ENCODE measurements at regions not wholly inside any gene's neighbourhood (a gene's known extent, or its start where the extent isn't known, plus 50 kb on each side); places are given as distances from the start of the nearest gene placed in this dataset.

- TF ChIP-seq TOX (CRISPR knock-in tag; IDR thresholded peaks at IDR 0.05; ENCODE audit: borderline replicate concordance): no peak
- TF ChIP-seq PPARA (CRISPR knock-in tag; IDR thresholded peaks at IDR 0.05; ENCODE audit: borderline replicate concordance): no peak
- no peak for TF ChIP-seq ZC3H10 (CRISPR knock-in tag; IDR thresholded peaks at IDR 0.05)
- no peak for TF ChIP-seq ZFP3 (CRISPR knock-in tag; IDR thresholded peaks at IDR 0.05)
- no peak for TF ChIP-seq ZFP30 (CRISPR knock-in tag; IDR thresholded peaks at IDR 0.05)
- no peak for TF ChIP-seq OSR1 (CRISPR knock-in tag; IDR thresholded peaks at IDR 0.05)
- no peak for TF ChIP-seq GLIS3 (CRISPR knock-in tag; IDR thresholded peaks at IDR 0.05)
- no peak for TF ChIP-seq ZNF70 (CRISPR knock-in tag; IDR thresholded peaks at IDR 0.05)
- TF ChIP-seq RARB (CRISPR knock-in tag; IDR thresholded peaks at IDR 0.05): no peak
- no peak for TF ChIP-seq TCF4 (CRISPR knock-in tag; IDR thresholded peaks at IDR 0.05; ENCODE audit: borderline replicate concordance)
- no peak for TF ChIP-seq CSDC2 (CRISPR knock-in tag; IDR thresholded peaks at IDR 0.05)
- TF ChIP-seq PATZ1 (CRISPR knock-in tag; IDR thresholded peaks at IDR 0.05; ENCODE audit: borderline replicate concordance): no peak
- no peak for TF ChIP-seq ESRRG (CRISPR knock-in tag; IDR thresholded peaks at IDR 0.05)
- ATAC-seq: no peak
Measured at GRCh38 chr1:157200451-157200850, 62.3 kb upstream of the ETV3 start.

GRCh38 chr1:157199421-157199755, 61.2 kb upstream of the ETV3 start:
- no peak for ATAC-seq
- no peak for TF ChIP-seq ZFP3 (CRISPR knock-in tag; IDR thresholded peaks at IDR 0.05)
- no peak for TF ChIP-seq OSR1 (CRISPR knock-in tag; IDR thresholded peaks at IDR 0.05)
- no peak for TF ChIP-seq ARNTL (CRISPR knock-in tag; IDR thresholded peaks at IDR 0.05; ENCODE audit: borderline replicate concordance, low read depth)
- TF ChIP-seq PATZ1 (CRISPR knock-in tag; IDR thresholded peaks at IDR 0.05; ENCODE audit: borderline replicate concordance): no peak
- no peak for TF ChIP-seq CSRNP3 (CRISPR knock-in tag; IDR thresholded peaks at IDR 0.05)
- no peak for TF ChIP-seq TOX (CRISPR knock-in tag; IDR thresholded peaks at IDR 0.05; ENCODE audit: borderline replicate concordance)
- TF ChIP-seq BACH2 (CRISPR knock-in tag; IDR thresholded peaks at IDR 0.05; ENCODE audit: borderline replicate concordance): no peak
- no peak for TF ChIP-seq ISL1 (CRISPR knock-in tag; IDR thresholded peaks at IDR 0.05)
- no peak for TF ChIP-seq POU6F1 (CRISPR knock-in tag; IDR thresholded peaks at IDR 0.05; ENCODE audit: borderline replicate concordance, low read depth)
- TF ChIP-seq RARB (CRISPR knock-in tag; IDR thresholded peaks at IDR 0.05): no peak
- TF ChIP-seq GLIS3 (CRISPR knock-in tag; IDR thresholded peaks at IDR 0.05): no peak
- no peak for TF ChIP-seq ZNF565 (CRISPR knock-in tag; conservative IDR thresholded peaks at IDR 0.05; ENCODE audit: low read depth)

- TF ChIP-seq PPARA (CRISPR knock-in tag; IDR thresholded peaks at IDR 0.05; ENCODE audit: borderline replicate concordance) (no peak), ZFP3 (CRISPR knock-in tag; IDR thresholded peaks at IDR 0.05) (no peak), TOX (CRISPR knock-in tag; IDR thresholded peaks at IDR 0.05; ENCODE audit: borderline replicate concordance) (no peak), TSHZ2 (CRISPR knock-in tag; IDR thresholded peaks at IDR 0.05) (no peak), ZC3H10 (CRISPR knock-in tag; IDR thresholded peaks at IDR 0.05) (no peak), RARB (CRISPR knock-in tag; IDR thresholded peaks at IDR 0.05) (no peak), ESRRG (CRISPR knock-in tag; IDR thresholded peaks at IDR 0.05) (no peak), ISL1 (CRISPR knock-in tag; IDR thresholded peaks at IDR 0.05) (no peak), SNAI2 (CRISPR knock-in tag; IDR thresholded peaks at IDR 0.05) (no peak), CREB5 (CRISPR knock-in tag; IDR thresholded peaks at IDR 0.05; ENCODE audit: low read depth) (no peak), CSDC2 (CRISPR knock-in tag; IDR thresholded peaks at IDR 0.05) (no peak)
- ATAC-seq: no peak
Measured at GRCh38 chr1:157198619-157199420, 60.6 kb upstream of the ETV3 start.

Measured in SK-N-SH treated with all-trans-retinoic acid at 6 μM for 48 hours (cell line).